IPS-18c (cell line): ENCODE measurements at regions not wholly inside any gene's neighbourhood (a gene's known extent, or its start where the extent isn't known, plus 50 kb on each side); places are given as distances from the start of the nearest gene placed in this dataset.
"Not testable (repeated sequence)": the region's sequence is repeated elsewhere in the genome, so short reads cannot be mapped to it uniquely, and the experiment has no call there.

Experiments
- H3K4me3 ChIP-seq: 2 replicates; pipeline ENCODE4 v1.7.0; 2013; ENCODE audit warnings: low read depth, mild to moderate bottlenecking, low read length, moderate library complexity; ENCODE audit not compliant: insufficient read depth
- H3K9me3 ChIP-seq: one replicate; pipeline ENCODE4 v1.6.1; 2013; ENCODE audit warnings: mild to moderate bottlenecking, low read length, moderate library complexity; ENCODE audit not compliant: control insufficient read depth, insufficient read depth

DNA sequence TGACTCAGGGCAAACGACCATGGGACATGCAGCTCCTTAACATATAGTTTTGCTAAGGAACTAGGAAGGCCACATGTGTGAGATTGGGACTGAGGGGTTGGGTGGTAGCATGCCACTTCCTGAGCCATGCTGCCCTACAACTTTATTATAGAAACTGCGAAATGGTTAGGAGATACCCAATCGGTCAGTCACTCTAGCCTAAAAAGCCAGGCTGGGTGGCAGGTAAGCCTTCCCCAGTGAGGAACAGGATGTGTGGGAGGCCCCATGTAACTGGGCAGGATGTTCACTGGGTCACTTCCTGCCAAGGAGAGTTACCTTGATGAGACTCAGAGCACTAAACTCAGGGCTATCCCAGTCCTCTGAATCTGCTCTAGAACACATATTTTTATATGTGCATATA, 123.5 kb downstream of the MAP3K7 start:
- Histone ChIP-seq H3K9me3 (no peaks in the 10 kb centered on the region), H3K4me3 (no peak overlapping the region)

DNA sequence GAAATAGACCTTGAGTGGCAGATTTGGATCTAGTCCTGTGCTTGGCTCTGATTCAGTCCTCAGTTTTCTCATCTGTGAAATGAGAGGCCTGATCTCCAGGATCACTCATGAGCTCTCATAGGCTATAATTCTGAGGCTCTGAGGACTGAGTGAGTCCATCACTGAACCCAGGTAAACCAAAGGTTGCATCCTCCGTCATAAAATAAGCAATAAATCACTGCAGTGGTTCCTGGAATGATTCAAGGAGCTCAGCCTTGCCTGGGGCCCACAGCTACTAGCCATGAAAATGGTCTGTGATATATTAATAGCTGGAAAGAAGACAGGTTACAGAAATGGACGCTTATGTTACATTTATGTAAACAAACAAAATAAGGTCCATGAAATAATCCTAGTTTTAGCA, 124.8 kb downstream of the MAP3K7 start:
- no peaks in the 10 kb centered on the region for H3K9me3 ChIP-seq
- no peak overlapping the region for H3K4me3 ChIP-seq

DNA sequence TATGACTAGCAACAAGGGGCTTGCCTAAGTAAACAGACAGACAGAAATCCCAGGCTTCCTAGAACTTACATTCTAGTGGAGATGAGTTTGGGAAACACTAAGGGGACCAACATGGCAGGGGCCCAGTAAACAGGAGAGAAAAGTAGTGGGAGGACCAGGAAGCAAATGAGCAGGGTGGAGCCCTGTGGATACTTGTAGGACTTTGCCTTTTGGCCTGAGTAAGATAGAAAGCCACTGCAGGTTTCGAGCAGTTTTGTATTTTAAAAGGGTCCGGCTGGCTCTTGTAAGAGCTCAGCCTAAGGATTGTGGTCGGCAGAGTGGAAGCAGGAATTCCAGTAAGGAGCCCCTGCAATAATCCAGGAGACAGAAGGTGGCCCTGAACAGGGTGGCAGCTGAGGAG, 125.5 kb downstream of the MAP3K7 start:
- Histone ChIP-seq H3K4me3 (no peak overlapping the region), H3K9me3 (no peaks in the 10 kb centered on the region)

DNA sequence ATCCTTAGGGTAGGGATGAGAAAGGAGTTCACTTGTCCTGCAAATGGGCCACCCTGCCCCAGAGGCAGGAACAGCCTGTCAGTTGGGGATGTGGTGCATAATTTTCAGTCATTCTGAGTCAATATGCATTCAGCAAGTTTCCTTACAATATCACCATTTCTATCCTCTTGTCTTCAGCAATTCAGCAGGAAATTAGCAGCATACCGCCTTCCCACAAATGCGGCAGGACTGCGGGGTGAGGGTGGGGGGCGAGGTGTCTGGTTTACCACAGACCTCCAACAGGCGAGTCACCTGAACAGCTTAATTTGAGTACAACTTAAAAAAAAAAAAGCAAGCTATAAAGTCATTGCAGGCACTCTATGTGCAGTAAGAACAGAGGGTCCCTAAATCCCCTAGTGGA, 126.8 kb downstream of the MAP3K7 start:
- Histone ChIP-seq H3K9me3 (no peaks in the 10 kb centered on the region), H3K4me3 (no peak overlapping the region; the same call in 1 of the 2 replicates)

DNA sequence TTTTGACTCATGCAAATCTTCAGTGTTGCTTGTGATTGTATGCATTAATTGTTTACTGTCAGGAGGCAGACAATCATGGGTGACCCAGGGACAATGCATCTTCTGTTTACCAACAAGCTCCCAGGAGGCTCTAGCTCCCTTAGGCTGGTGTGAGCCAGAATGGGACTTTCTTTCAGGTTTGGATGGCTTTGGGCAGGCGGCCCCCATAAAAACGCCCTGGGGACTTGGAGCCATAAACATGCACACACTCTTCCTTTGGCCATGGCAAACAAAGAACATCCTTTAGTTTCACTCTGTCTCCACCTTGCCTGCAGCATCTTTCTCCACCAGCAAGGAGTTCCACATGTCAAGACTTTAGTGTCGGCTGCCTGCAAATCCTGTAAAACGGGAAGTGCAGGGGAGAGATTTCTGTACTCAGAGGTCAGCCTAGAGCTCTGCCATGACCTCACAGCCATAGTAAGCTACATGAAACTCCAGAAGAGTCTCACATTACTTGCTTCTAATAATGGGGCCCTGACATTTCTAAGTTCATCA, 127.6 kb downstream of the MAP3K7 start:
- Histone ChIP-seq H3K4me3 (no peak overlapping the region), H3K9me3 (no peaks in the 10 kb centered on the region)

DNA sequence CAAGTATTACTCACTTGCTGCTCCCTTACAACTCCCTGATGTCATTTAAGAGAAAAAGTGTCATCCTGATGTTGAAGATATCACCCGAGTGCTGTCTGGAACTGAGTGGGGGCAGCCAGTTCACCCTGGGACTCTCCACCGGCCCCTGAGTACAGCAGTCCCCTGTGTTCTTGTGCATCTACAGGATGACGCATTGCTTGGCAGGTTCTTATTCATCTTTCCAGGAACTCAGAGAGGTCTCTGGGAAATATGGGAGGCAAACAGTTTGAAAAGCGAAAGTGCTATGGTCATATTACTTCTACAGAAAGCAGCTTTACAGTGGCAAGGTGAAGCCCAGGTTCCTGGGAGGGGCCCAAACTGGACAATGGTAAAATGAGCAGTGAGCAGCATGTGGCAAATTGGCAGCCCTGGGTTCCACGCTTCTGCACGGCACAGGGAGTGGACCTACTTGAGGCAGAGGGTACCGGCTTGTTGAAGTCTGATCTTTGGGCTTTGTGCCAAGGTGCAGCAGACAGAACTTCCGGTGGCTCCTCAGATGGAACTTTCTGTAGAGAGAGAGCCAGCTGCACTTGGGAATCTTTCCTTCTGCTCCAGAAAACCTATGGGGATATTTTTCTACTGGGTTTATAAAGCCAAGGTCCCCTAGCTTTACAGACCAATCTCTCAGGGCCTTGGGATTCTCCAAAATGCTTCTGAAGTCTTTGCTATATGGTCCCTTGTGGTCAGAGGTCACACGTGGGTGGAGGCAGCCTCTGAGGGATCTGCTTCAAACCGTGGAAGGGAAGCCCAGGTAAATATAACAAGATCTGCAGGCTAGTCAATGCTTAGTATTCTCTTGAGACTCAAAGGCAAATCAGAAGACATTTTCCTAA, 128.3 kb downstream of the MAP3K7 start:
- no peaks in the 10 kb centered on the region for H3K9me3 ChIP-seq
- H3K4me3 ChIP-seq: no peak overlapping the region

DNA sequence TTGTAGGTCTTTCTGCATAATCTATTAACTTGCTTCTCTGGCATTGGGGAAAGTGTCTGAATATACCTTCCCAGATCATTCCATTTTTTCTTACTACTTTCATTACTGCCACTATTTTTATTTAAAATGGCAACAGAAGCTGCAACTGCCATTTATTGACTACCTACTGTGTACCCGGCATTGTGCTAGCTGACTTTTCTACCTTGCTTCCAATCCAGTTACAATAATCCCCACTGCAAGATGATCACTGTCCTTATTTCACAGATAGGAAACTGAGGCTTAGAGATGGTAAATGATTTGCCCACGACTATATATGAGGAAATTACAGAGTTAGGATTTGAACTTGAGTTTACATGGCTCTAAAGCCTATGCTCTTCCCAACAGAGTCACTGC, 129.0 kb downstream of the MAP3K7 start:
- H3K4me3 ChIP-seq: no peak overlapping the region
- no peaks in the 10 kb centered on the region for H3K9me3 ChIP-seq

DNA sequence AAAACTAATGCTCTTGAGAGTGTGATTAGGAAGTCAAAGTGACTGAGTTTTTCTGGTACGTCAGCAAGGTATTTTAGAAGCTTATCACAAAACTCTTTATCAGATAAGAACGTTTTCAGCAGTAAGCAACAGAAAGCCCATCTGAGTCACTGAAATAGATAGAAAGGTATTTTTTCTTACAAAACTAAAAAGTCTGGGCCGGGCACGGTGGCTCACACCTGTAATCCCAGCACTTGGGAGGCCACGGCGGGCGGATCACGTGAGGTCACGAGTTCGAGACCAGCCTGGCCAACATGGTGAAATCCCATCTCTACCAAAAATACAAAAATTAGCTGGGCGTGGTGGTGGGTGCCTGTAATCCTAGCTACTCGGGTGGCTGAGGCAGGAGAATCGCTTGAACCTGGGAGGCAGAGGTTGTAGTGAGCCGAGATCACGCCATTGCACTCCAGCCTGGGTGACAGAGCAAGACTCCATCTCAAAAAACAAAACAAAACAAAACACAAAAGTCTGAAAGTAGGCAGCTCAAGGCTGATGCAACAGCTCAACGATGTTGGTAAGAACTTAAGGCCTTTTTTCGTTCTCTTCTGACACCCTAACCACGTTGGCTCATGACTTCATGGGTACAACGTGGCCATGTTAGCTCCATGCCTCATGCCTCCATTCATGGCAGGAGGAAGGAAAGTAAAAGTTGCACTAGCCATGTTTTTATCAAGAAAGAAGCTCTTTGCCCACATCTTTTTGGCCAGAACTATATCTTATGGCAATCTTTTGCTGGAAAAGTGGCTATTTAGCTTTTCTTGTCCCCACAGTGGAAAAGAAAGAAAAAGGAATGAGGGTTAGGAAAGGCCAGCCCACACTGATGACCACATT, 129.6 kb downstream of the MAP3K7 start:
- not testable (repeated sequence) for H3K4me3 ChIP-seq, H3K9me3 ChIP-seq

DNA sequence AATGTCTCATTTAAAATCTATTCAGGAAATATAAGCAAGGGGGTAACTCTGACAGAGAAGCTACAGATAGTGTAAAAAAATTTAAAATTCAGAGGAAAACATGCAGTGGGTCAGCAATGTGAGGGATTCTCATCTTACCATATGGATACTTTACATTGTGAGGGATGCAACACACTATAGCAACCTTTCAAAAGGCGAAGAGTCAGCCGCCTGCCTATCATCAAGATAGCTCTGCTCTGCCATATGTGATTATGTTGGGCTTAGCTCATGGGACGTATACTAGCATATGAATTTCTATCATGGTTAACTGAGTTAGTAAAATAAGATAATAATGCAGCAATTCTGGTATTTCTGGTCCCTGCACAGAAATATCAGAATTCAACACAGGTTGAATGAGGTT, 130.9 kb downstream of the MAP3K7 start:
- H3K9me3 ChIP-seq: no peaks in the 10 kb centered on the region

DNA sequence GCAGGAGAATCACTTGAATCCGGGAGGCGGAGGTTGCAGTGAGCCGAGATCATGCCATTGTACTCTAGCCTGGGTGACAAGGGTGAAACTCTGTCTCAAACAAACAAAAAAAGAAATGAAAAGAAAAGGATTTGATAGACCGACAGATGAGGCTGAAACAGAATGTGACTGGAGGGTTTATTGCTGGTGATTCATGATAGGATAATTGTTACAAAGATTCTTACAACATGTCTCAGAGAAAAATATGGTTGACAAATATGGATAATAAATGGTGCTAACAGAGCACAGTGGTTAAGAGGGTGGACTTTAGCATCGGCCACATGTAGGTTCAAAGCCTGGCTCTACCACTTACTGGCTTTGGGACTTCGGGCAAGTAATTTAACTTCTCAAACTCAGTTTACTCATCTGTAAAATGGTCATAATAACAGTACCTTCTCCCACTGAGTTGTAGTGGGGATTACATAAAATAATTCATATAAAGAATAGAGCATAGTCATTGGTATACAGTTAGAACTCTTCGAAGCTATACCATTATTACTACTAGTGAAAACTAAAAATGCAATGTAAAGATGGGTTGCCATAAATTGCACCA, 131.9 kb downstream of the MAP3K7 start:
- Histone ChIP-seq H3K9me3 (no peaks in the 10 kb centered on the region), H3K4me3 (no peak overlapping the region)

More for the DNA sequence above, 130.9 kb downstream of the MAP3K7 start:
- no peak overlapping the region for H3K4me3 ChIP-seq

DNA sequence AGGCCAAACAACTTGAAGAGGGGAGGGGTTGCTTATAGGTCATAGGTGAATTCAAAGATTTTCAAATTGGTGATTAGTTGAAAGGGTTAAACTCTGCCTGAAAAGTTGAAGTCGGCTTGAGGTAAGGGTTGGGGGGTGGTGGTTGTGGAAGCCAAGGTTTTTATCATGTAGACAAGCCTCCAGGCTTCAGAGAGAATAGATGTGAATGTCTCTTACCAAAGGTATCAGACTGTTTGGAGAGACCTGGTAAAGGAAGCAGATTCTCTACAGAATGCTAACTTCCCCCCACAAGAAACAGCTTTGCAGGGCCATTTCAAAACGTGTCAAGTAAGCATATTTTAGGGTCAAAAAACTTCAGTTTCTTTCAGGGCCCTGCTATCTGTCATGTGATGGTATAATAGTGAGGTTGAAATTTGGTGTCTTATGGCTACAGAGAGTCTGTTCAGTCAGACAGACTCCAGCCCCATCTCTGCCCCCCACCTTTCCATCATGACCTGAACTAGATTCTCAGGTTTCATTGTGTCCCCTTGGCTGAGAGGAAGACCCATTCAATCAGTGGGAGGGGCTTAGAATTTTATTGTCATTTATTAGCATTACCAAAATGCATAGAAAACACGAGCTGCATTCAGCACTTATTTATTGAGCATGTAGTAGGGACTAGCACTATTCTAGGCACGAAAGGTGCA, 136.5 kb downstream of the MAP3K7 start:
- no peaks in the 10 kb centered on the region for H3K9me3 ChIP-seq

DNA sequence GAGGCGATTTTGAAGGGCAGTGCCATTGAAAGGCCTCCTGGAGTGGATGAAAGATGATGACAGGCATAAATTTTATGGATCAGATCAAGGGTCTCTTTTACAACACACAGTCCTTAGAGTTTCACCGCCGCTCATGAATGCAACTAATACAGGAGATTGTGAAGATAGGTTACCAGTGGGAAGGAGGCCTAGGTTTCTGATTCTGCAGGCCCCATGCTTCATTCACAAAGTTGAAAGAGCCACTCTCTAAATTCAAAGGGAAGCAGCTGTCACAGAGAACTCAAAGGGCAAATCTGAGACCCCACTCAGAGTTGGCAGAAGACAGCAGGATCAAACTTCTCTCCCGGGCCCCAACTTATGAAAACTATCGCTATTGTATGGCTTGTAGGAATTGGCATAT, 137.6 kb downstream of the MAP3K7 start:
- Histone ChIP-seq H3K4me3 (no peak overlapping the region), H3K9me3 (no peaks in the 10 kb centered on the region)

More for the DNA sequence above, 136.5 kb downstream of the MAP3K7 start:
- H3K4me3 ChIP-seq: no peak overlapping the region

DNA sequence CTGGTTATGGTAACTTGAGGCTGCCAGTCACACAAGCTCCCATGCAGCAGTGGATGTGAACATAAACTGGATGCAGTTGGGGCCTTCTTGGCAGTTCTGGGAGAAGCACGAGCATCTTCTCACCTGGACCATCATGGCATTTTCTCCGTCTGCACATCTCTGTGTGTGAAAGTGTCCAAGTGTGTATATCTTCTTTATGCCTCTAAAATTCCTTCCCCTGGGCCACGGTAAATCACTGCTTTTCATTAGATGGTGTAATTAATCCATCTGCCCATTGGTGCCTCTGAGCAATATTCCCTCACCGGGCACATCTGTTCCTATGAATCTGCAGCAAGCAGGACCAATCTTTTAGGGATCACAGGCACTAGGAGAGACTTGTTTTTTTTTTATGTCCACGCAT, 138.0 kb downstream of the MAP3K7 start:
- H3K4me3 ChIP-seq: no peak overlapping the region

DNA sequence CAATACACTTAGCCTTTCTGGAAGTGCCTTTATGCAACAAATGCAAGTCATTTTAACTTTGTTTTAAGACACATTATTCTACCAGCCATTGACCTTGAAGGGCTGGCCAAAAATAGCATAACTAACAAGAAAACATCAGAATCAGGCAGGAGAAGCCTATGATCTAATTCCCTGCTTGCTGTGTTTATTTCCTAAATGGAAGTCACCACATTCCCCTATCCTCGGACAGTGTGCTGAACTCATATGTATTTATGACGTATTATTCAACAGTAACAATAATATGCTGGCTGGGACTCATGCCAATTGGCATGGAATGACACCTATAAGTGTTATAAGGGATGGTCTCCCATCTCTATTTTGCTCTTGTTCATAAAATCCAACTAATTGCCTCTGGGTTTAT, 140.7 kb downstream of the MAP3K7 start:
- Histone ChIP-seq H3K4me3 (no peak overlapping the region), H3K9me3 (no peaks in the 10 kb centered on the region)

More for the DNA sequence above, 138.0 kb downstream of the MAP3K7 start:
- no peaks in the 10 kb centered on the region for H3K9me3 ChIP-seq

DNA sequence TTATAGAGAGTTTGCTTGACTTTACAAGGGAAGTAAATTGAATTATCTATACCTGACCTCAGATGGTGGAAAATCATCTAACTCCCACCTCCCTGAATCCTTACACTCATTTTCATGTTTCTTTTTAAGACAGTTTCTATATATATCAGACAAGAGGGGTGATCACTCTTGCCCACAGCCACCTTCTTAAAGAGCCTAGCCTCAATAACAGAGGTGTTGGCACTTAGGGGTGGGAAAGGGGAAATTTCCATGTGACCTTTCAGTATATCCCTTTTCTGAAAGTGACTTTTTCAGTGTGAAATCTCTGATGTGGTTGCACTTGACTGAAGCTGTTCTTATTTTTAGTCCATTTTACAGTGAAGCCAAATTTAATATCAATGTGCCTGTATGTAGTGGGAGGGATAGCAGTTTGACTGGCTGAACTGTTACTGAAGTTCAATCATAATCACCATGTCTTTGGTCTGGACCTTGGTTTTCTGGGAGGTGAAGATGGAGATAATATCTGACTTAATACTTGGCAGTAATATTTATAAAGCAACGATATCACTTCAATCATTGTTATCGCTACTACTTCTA, 141.3 kb downstream of the MAP3K7 start:
- Histone ChIP-seq H3K4me3 (no peak overlapping the region), H3K9me3 (no peaks in the 10 kb centered on the region)

DNA sequence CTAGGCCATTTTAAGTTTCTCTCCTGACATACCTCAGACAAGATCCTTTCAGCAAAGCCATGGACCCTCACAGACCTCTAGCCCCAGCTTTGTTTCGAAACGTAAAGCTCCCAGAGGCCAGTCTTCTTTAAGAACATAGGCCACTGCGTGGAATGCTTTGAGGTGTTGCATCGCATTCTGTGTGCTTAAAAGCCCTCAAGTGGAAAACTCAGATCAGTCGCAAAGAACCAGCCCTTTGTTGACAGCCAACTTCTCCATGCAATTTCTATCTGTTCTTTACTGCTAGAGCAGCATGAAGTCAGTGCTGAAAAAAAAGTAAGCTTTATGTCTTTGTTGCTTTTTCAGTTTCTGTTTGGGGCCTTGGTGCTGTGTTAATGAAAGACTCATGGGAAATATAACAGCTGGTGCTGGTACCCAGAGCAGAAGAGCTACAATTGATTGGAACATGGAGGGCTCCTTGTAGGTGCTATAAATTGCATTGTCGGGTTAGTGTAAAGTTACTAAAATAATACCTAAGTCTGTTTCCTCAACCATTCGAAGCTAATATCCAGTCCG, 142.6 kb downstream of the MAP3K7 start:
- H3K4me3 ChIP-seq: no peak overlapping the region
- H3K9me3 ChIP-seq: no peaks in the 10 kb centered on the region
